AG10803 (cell line): ENCODE measurements at regions not wholly inside any gene's neighbourhood (a gene's known extent, or its start where the extent isn't known, plus 50 kb on each side); places are given as distances from the start of the nearest gene placed in this dataset.

Source experiments
- DNase-seq: peaks from one replicate; pipeline ENCODE4 v3.0.0; 2010; ENCODE audit warnings: low read depth
- H3K4me3 ChIP-seq: 2 replicates; pipeline ENCODE4 v1.5.1; 2011; ENCODE audit warnings: mild to moderate bottlenecking, low read length, control low read depth
- CTCF ChIP-seq: conservative IDR thresholded peaks from 2 replicates; pipeline ENCODE4 v1.5.1; 2011; ENCODE audit warnings: mild to moderate bottlenecking, low read length, control low read depth, inconsistent platforms

- no peak overlapping the region for H3K4me3 ChIP-seq
- no peak for TF ChIP-seq CTCF
- peak; percentile 70 for DNase-seq
These were observed 99.3 kb upstream of the EGFL6 start for GRCh38 chrX:13469963-13470684.

DNA sequence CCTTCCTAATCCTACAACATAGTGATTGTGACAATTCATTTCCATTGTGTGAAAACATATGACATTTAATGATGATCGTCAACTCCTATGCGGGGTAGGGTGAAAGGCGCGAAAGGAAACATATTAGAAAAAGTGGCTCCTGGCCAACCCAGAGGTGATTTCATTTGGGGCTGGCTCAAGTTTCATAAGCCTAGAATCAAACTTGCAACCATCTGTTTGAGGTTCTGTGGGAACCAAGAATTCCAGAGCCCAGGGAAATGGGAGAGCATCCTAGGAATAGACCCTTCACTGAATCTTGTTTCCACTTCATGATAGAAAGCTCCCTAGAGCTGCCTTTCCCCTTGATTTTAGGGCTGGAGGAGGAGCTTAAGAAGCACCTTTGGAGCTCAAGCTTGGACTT is 101.3 kb upstream of the EGFL6 start:
- no peak for TF ChIP-seq CTCF
- H3K4me3 ChIP-seq, result no peak overlapping the region
- DNase-seq, result no peak

- H3K4me3 ChIP-seq, result no peak overlapping the region
- no peak for TF ChIP-seq CTCF
- no peak for DNase-seq
These were observed 102.2 kb upstream of the EGFL6 start for GRCh38 chrX:13467243-13467642.

DNA sequence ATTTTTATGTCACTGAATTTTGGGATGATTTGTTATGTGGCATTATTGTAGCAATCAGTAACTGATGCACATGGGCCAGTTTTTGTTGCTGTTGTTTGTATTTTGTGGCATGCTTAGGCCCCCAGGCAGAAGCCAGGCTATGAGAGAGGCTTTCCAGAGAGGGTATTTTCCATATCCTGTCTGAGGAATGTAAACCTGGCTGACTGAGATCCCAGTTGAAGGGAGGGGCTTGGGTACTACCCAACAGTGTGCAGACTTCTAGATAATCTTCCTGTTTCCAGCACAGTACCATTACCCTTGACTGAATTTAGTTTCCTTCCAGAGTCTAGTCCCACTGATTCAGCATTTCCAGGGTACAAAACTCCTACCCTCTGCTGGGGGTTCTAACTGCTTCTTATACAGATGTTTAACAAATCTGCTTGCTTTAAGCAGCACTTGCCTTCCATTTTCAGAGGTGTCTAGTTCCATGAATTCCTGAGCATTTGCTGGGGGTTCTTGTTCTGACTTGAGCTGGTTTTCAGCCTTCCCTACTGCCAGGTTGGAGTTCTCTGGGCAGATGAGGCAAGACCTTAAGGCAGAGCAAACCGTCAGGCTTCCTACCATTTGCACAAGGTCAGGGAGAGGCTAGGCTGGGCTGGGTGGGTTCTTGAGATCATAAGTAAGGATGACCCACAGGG is 104.7 kb upstream of the EGFL6 start:
- no peak for DNase-seq
- H3K4me3 ChIP-seq, result no peak overlapping the region
- no peak for TF ChIP-seq CTCF

DNA sequence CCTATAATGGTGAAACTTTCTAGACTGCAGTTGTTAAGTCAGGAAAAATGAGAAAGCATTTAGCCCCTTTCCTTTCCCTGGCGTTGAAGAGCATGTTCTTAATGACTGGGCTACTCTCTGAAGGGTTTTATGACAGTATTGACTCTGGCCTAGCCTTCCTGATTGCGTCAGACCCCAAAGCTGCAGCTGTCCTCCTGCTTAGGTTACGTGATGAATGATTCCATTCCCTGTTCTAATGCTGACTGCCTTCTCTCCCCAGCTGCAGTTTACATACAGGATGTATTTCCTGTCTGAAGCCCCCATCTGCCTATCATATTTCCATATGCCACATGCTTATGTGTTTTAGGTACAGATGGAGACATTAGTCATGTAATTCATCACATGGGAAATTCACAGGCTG is 105.8 kb upstream of the EGFL6 start:
- no peak for TF ChIP-seq CTCF
- peak; percentile 87 for DNase-seq
- H3K4me3 ChIP-seq, result no peak overlapping the region

DNA sequence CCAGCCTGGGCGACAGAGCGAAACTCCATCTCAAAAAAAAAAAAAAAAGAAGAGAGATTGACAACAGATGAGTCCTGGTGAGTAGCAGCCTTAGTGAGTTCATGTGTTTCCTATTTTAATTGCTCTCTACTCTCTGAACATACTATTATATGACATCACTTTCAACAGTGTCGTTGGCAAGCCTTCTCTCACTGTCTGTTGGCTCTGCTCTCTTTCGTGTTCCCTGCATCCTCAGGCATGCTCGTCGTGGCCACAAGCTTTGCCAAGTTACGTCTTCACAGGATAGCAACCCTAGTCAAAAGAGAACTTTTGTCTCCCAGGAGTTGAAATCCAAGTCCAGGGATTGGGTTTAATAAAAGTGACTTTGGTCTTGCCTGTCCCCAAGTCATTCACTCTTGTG is 117.1 kb upstream of the EGFL6 start:
- DNase-seq, result peak; percentile 76
- TF ChIP-seq CTCF, result no peak
- H3K4me3 ChIP-seq, result no peak overlapping the region

- TF ChIP-seq CTCF, result no peak
- no peak for DNase-seq
- H3K4me3 ChIP-seq, result no peak overlapping the region
These were observed 120.0 kb upstream of the EGFL6 start for GRCh38 chrX:13449441-13449840.
